ENCODE measurements at regions not wholly inside any gene's neighbourhood (a gene's known extent, or its start where the extent isn't known, plus 50 kb on each side); places are given as distances from the start of the nearest gene placed in this dataset.

- H3K9me3 ChIP-seq = no peaks in the 10 kb centered on the region
Measured at GRCh38 chr12:60822580-60822979, 1226.8 kb downstream of the SLC16A7 start.

GRCh38 chr12:60830381-60830780 lies 1234.6 kb downstream of the SLC16A7 start:
- intact Hi-C loops (cut with DNase I) = no loop called here
- WGBS, 2 donors = 58 to 80% methylated on average over 2 of the region's 2 CpGs
- Histone ChIP-seq H3K27ac (no peak overlapping the region), H3K4me1 (no peaks in the 10 kb centered on the region), H3K4me3 (no peak overlapping the region), H3K27me3 (no peaks in the 10 kb centered on the region), H3K9me3 (peaks cover 0 to 2% (median 0%) of the 10 kb centered on the region in 4 donors), H3K36me3 (no peaks in the 10 kb centered on the region)
- TF ChIP-seq POLR2AphosphoS5 (IDR thresholded peaks at IDR 0.05) = no peak
- no peak for TF ChIP-seq POLR2A (IDR thresholded peaks at IDR 0.05)
- TF ChIP-seq EP300 (IDR thresholded peaks at IDR 0.05) = no peak
- TF ChIP-seq CTCF (IDR thresholded peaks at IDR 0.05) = no peak
- no peak for DNase-seq

More at GRCh38 chr12:60822580-60822979, 1226.8 kb downstream of the SLC16A7 start:
- no peak overlapping the region for H3K4me3 ChIP-seq
- no peaks in the 10 kb centered on the region for H3K4me1 ChIP-seq
- 63 to 73% methylated on average over 4 of the region's 4 CpGs for WGBS, 2 donors
- H3K27me3 ChIP-seq = no peaks in the 10 kb centered on the region
- DNase-seq = no peak
- intact Hi-C loops (cut with DNase I) = no loop called here
- no peak overlapping the region for H3K27ac ChIP-seq
- TF ChIP-seq CTCF (IDR thresholded peaks at IDR 0.05) (no peak), POLR2A (IDR thresholded peaks at IDR 0.05) (no peak), EP300 (IDR thresholded peaks at IDR 0.05) (no peak), POLR2AphosphoS5 (IDR thresholded peaks at IDR 0.05) (no peak)
- H3K36me3 ChIP-seq = no peaks in the 10 kb centered on the region

- H3K4me1 ChIP-seq = no peaks in the 10 kb centered on the region
- H3K27ac ChIP-seq = no peak overlapping the region
- H3K4me3 ChIP-seq = no peak overlapping the region
- no peak for DNase-seq
- intact Hi-C loops (cut with DNase I) = no loop called here
- 90 to 91% methylated on average over 4 of the region's 4 CpGs for WGBS, 2 donors
- H3K9me3 ChIP-seq = peaks cover 0 to 2% (median 0%) of the 10 kb centered on the region in 4 donors
- H3K27me3 ChIP-seq = no peaks in the 10 kb centered on the region
- H3K36me3 ChIP-seq = no peaks in the 10 kb centered on the region
- no peak for TF ChIP-seq CTCF (IDR thresholded peaks at IDR 0.05)
- TF ChIP-seq POLR2AphosphoS5 (IDR thresholded peaks at IDR 0.05) = no peak
- no peak for TF ChIP-seq POLR2A (IDR thresholded peaks at IDR 0.05)
- TF ChIP-seq EP300 (IDR thresholded peaks at IDR 0.05) = no peak
Measured at GRCh38 chr12:60832290-60832689, 1236.5 kb downstream of the SLC16A7 start.

- DNase-seq = no peak
- no peaks in the 10 kb centered on the region for H3K4me1 ChIP-seq
- H3K27me3 ChIP-seq = no peaks in the 10 kb centered on the region
- no peak overlapping the region for H3K4me3 ChIP-seq
- no peaks in the 10 kb centered on the region for H3K36me3 ChIP-seq
- TF ChIP-seq POLR2A (IDR thresholded peaks at IDR 0.05) (no peak), POLR2AphosphoS5 (IDR thresholded peaks at IDR 0.05) (no peak), CTCF (IDR thresholded peaks at IDR 0.05) (no peak), EP300 (IDR thresholded peaks at IDR 0.05) (no peak)
- H3K9me3 ChIP-seq = peaks cover 0 to 2% (median 0%) of the 10 kb centered on the region in 4 donors
- H3K27ac ChIP-seq = no peak overlapping the region
- intact Hi-C loops (cut with DNase I) = no loop called here
Measured at GRCh38 chr12:60834372-60834771, 1238.5 kb downstream of the SLC16A7 start.

GRCh38 chr12:60834806-60835205 lies 1239.0 kb downstream of the SLC16A7 start:
- Histone ChIP-seq H3K36me3 (no peaks in the 10 kb centered on the region), H3K4me1 (no peaks in the 10 kb centered on the region), H3K27me3 (no peaks in the 10 kb centered on the region), H3K4me3 (no peak overlapping the region), H3K9me3 (peaks cover 0 to 2% (median 0%) of the 10 kb centered on the region in 4 donors), H3K27ac (no peak overlapping the region)
- WGBS, 2 donors = 62 to 87% methylated on average over 3 of the region's 3 CpGs
- no peak for TF ChIP-seq POLR2A (IDR thresholded peaks at IDR 0.05)
- no peak for TF ChIP-seq POLR2AphosphoS5 (IDR thresholded peaks at IDR 0.05)
- no peak for TF ChIP-seq CTCF (IDR thresholded peaks at IDR 0.05)
- intact Hi-C loops (cut with DNase I) = no loop called here
- no peak for DNase-seq

Measured in sigmoid colon (tissue), 6 donors.